Bone marrow (tissue), 2 donors: ENCODE measurements at regions not wholly inside any gene's neighbourhood (a gene's known extent, or its start where the extent isn't known, plus 50 kb on each side); places are given as distances from the start of the nearest gene placed in this dataset.

ENCODE experiments used
- DNase-seq, 2 donors: peaks; one replicate each; lab custom pipeline; 2025; lab: John Stamatoyannopoulos, UW

GRCh38 chr5:60185231-60186099, 291.9 kb upstream of the PDE4D start:
- no peak for DNase-seq

- no peak for DNase-seq
Measured at GRCh38 chr5:60184606-60185005, 291.1 kb upstream of the PDE4D start.

GRCh38 chr5:60183881-60184280, 290.4 kb upstream of the PDE4D start:
- DNase-seq: no peak

- no peak for DNase-seq
Measured at GRCh38 chr5:60178101-60178500, 284.6 kb upstream of the PDE4D start.

- DNase-seq: no peak
Measured at GRCh38 chr5:60177596-60177995, 284.1 kb upstream of the PDE4D start.

- DNase-seq: no peak
Measured at GRCh38 chr5:60173667-60174066, 280.1 kb upstream of the PDE4D start.

- no peak for DNase-seq
Measured at GRCh38 chr5:60163762-60164161, 270.2 kb upstream of the PDE4D start.

- DNase-seq: no peak
Measured at GRCh38 chr5:60162441-60162840, 268.9 kb upstream of the PDE4D start.

GRCh38 chr5:60161340-60161934, 267.9 kb upstream of the PDE4D start:
- DNase-seq: peak in 1 of 2 donors; percentile 19

GRCh38 chr5:60149081-60149480, 255.6 kb upstream of the PDE4D start:
- no peak for DNase-seq

GRCh38 chr5:60148366-60148765, 254.8 kb upstream of the PDE4D start:
- DNase-seq: no peak

- DNase-seq: no peak
Measured at GRCh38 chr5:60147791-60148190, 254.3 kb upstream of the PDE4D start.

- DNase-seq: no peak
Measured at GRCh38 chr5:60143942-60144549, 250.5 kb upstream of the PDE4D start.

GRCh38 chr5:60141119-60141518, 247.6 kb upstream of the PDE4D start:
- no peak for DNase-seq

GRCh38 chr5:60136841-60137240, 243.3 kb upstream of the PDE4D start:
- DNase-seq: no peak

- no peak for DNase-seq
Measured at GRCh38 chr5:60131504-60131903, 238.0 kb upstream of the PDE4D start.

- DNase-seq: no peak
Measured at GRCh38 chr5:60125636-60126035, 232.1 kb upstream of the PDE4D start.

GRCh38 chr5:60102961-60103693, 209.6 kb upstream of the PDE4D start:
- no peak for DNase-seq

GRCh38 chr5:60101573-60101972, 208.0 kb upstream of the PDE4D start:
- DNase-seq: no peak

- no peak for DNase-seq
Measured at GRCh38 chr5:60092671-60093422, 199.3 kb upstream of the PDE4D start.

- no peak for DNase-seq
Measured at GRCh38 chr5:60086583-60086982, 193.1 kb upstream of the PDE4D start.

- no peak for DNase-seq
Measured at GRCh38 chr5:60084226-60084625, 190.7 kb upstream of the PDE4D start.
